Mucosa of rectum (tissue), 2 donors: ENCODE measurements at regions not wholly inside any gene's neighbourhood (a gene's known extent, or its start where the extent isn't known, plus 50 kb on each side); places are given as distances from the start of the nearest gene placed in this dataset.
"Not testable (repeated sequence)": the region's sequence is repeated elsewhere in the genome, so short reads cannot be mapped to it uniquely, and the experiment has no call there.

Source experiments
- H3K27ac ChIP-seq, 2 donors: one replicate each; pipeline ENCODE4 v1.7.0; 2013; ENCODE audit warnings: inconsistent platforms in 2 of 2, low read depth in 2 of 2, low read length in 2 of 2
- H3K27me3 ChIP-seq, 2 donors: one replicate each; pipeline ENCODE4 v1.7.0; 2013; ENCODE audit warnings: low read length in 2 of 2; ENCODE audit not compliant: control insufficient read depth in 2 of 2, insufficient read depth in 2 of 2
- H3K36me3 ChIP-seq, 2 donors: one replicate each; pipeline ENCODE4 v1.7.0; 2013; ENCODE audit warnings: low read length in 2 of 2; ENCODE audit not compliant: control insufficient read depth in 2 of 2, insufficient read depth in 2 of 2
- H3K4me1 ChIP-seq, 2 donors: one replicate each; pipeline ENCODE4 v1.7.0; 2013; ENCODE audit warnings: low read length in 2 of 2, mild to moderate bottlenecking in 1 of 2; ENCODE audit not compliant: control insufficient read depth in 2 of 2, insufficient read depth in 2 of 2
- H3K4me3 ChIP-seq, 2 donors: one replicate each; pipeline ENCODE4 v1.7.0; 2013; ENCODE audit warnings: low read length in 2 of 2
- H3K9ac ChIP-seq, 2 donors: one replicate each; pipeline ENCODE4 v1.7.0; 2013; ENCODE audit warnings: low read length in 2 of 2, low read depth in 1 of 2, mild to moderate bottlenecking in 1 of 2
- H3K9me3 ChIP-seq, 2 donors: one replicate each; pipeline ENCODE4 v1.7.0; 2013; ENCODE audit warnings: low read length in 2 of 2; ENCODE audit not compliant: control insufficient read depth in 2 of 2
- donor health status: healthy.
- donor health status: Normal muscosa, but diverticular disease.

- H3K4me3 ChIP-seq, H3K9ac ChIP-seq, H3K4me1 ChIP-seq, H3K27me3 ChIP-seq, H3K27ac ChIP-seq, H3K9me3 ChIP-seq, H3K36me3 ChIP-seq: not testable (repeated sequence)
Measured at GRCh38 chr3:75397486-75397885, 266.6 kb upstream of the FRG2C start.

GRCh38 chr3:75422101-75422945, 241.8 kb upstream of the FRG2C start:
- H3K9ac ChIP-seq, H3K4me1 ChIP-seq, H3K36me3 ChIP-seq, H3K9me3 ChIP-seq, H3K4me3 ChIP-seq, H3K27ac ChIP-seq, H3K27me3 ChIP-seq: not testable (repeated sequence)

GRCh38 chr3:75425379-75425778, 238.7 kb upstream of the FRG2C start:
- H3K9me3 ChIP-seq, H3K9ac ChIP-seq, H3K27me3 ChIP-seq, H3K4me3 ChIP-seq, H3K36me3 ChIP-seq, H3K27ac ChIP-seq, H3K4me1 ChIP-seq: not testable (repeated sequence)

- H3K4me1 ChIP-seq, H3K4me3 ChIP-seq, H3K9ac ChIP-seq, H3K27me3 ChIP-seq, H3K27ac ChIP-seq, H3K36me3 ChIP-seq, H3K9me3 ChIP-seq: not testable (repeated sequence)
Measured at GRCh38 chr3:75427486-75427885, 236.6 kb upstream of the FRG2C start.

GRCh38 chr3:75427906-75428305, 236.2 kb upstream of the FRG2C start:
- not testable (repeated sequence) for H3K36me3 ChIP-seq, H3K9ac ChIP-seq, H3K4me1 ChIP-seq, H3K9me3 ChIP-seq, H3K27me3 ChIP-seq, H3K4me3 ChIP-seq, H3K27ac ChIP-seq

- not testable (repeated sequence) for H3K9ac ChIP-seq, H3K36me3 ChIP-seq, H3K4me1 ChIP-seq, H3K9me3 ChIP-seq, H3K4me3 ChIP-seq, H3K27me3 ChIP-seq, H3K27ac ChIP-seq
Measured at GRCh38 chr3:75429561-75430220, 234.4 kb upstream of the FRG2C start.

GRCh38 chr3:75430406-75430805, 233.7 kb upstream of the FRG2C start:
- H3K36me3 ChIP-seq, H3K27me3 ChIP-seq, H3K9ac ChIP-seq, H3K4me1 ChIP-seq, H3K9me3 ChIP-seq, H3K27ac ChIP-seq, H3K4me3 ChIP-seq: not testable (repeated sequence)

- H3K36me3 ChIP-seq, H3K4me3 ChIP-seq, H3K27ac ChIP-seq: not testable (repeated sequence)
Measured at GRCh38 chr3:75431120-75431519, 233.0 kb upstream of the FRG2C start.

GRCh38 chr3:75432466-75432865, 231.7 kb upstream of the FRG2C start:
- H3K36me3 ChIP-seq, H3K27ac ChIP-seq, H3K4me3 ChIP-seq: not testable (repeated sequence)

More at GRCh38 chr3:75431120-75431519, 233.0 kb upstream of the FRG2C start:
- not testable (repeated sequence) for H3K9ac ChIP-seq, H3K4me1 ChIP-seq, H3K9me3 ChIP-seq, H3K27me3 ChIP-seq

GRCh38 chr3:75432885-75433284, 231.2 kb upstream of the FRG2C start:
- H3K27me3 ChIP-seq, H3K27ac ChIP-seq, H3K4me3 ChIP-seq, H3K36me3 ChIP-seq, H3K9ac ChIP-seq, H3K9me3 ChIP-seq, H3K4me1 ChIP-seq: not testable (repeated sequence)

More at GRCh38 chr3:75432466-75432865, 231.7 kb upstream of the FRG2C start:
- not testable (repeated sequence) for H3K9ac ChIP-seq, H3K9me3 ChIP-seq, H3K27me3 ChIP-seq, H3K4me1 ChIP-seq
